Fibroblast of skin of back (primary cell): ENCODE measurements at regions not wholly inside any gene's neighbourhood (a gene's known extent, or its start where the extent isn't known, plus 50 kb on each side); places are given as distances from the start of the nearest gene placed in this dataset.
"Not testable (repeated sequence)": the region's sequence is repeated elsewhere in the genome, so short reads cannot be mapped to it uniquely, and the experiment has no call there.

Source experiments
- DNase-seq: peaks from one replicate; pipeline ENCODE4 v3.0.0-alpha.2; 2013

- peak; percentile 20 for DNase-seq
Observed at GRCh38 chr1:228669242-228669585, 66.1 kb upstream of the RHOU start.

GRCh38 chr1:228681076-228681565 is 54.2 kb upstream of the RHOU start:
- DNase-seq: not testable (repeated sequence)

GRCh38 chr1:228683428-228683827 is 51.9 kb upstream of the RHOU start:
- no peak for DNase-seq

- DNase-seq: no peak
Observed at GRCh38 chr1:228684607-228685006, 50.7 kb upstream of the RHOU start.

- no peak for DNase-seq
Observed at GRCh38 chr1:228685081-228685660, 50.1 kb upstream of the RHOU start.
